HL-60 (cell line): ENCODE measurements at regions not wholly inside any gene's neighbourhood (a gene's known extent, or its start where the extent isn't known, plus 50 kb on each side); places are given as distances from the start of the nearest gene placed in this dataset.

Experiments used
- CTCF ChIP-seq: IDR thresholded peaks from one replicate; pipeline ENCODE4 v1.5.1; 2011; ENCODE audit warnings: low read length, control low read depth, inconsistent platforms; ENCODE audit not compliant: insufficient read depth
- POLR2AphosphoS5 ChIP-seq: IDR thresholded peaks from 2 replicates; pipeline ENCODE4 v1.6.1; 2012; ENCODE audit warnings: low read depth
- REST ChIP-seq: IDR thresholded peaks from 2 replicates; pipeline ENCODE4 v1.6.1; 2012; ENCODE audit warnings: low read depth; ENCODE audit not compliant: insufficient replicate concordance

GRCh38 chr2:19611491-19612332 is 253.3 kb upstream of the OSR1 start:
- TF ChIP-seq POLR2AphosphoS5 = no peak
- no peak for TF ChIP-seq CTCF
- no peak for TF ChIP-seq REST
